D341Med (cell line): ENCODE measurements at regions not wholly inside any gene's neighbourhood (a gene's known extent, or its start where the extent isn't known, plus 50 kb on each side); places are given as distances from the start of the nearest gene placed in this dataset.

Source experiments
- DNase-seq: peaks from one replicate; pipeline ENCODE4 v3.0.0; 2012; ENCODE audit warnings: low spot score

- DNase-seq = no peak
These were observed 302.4 kb downstream of the SMARCA2 start for GRCh38 chr9:2317591-2317990.

- no peak for DNase-seq
These were observed 302.2 kb upstream of the VLDLR start for GRCh38 chr9:2319421-2319820.

GRCh38 chr9:2320114-2320513 lies 301.5 kb upstream of the VLDLR start:
- DNase-seq = no peak

GRCh38 chr9:2320632-2321031 lies 301.0 kb upstream of the VLDLR start:
- no peak for DNase-seq

- DNase-seq = no peak
These were observed 300.0 kb upstream of the VLDLR start for GRCh38 chr9:2321523-2322148.

- DNase-seq = no peak
These were observed 296.8 kb upstream of the VLDLR start for GRCh38 chr9:2324742-2325141.

- DNase-seq = no peak
These were observed 288.9 kb upstream of the VLDLR start for GRCh38 chr9:2332663-2333062.

- no peak for DNase-seq
These were observed 286.3 kb upstream of the VLDLR start for GRCh38 chr9:2335260-2335659.

GRCh38 chr9:2336055-2336454 lies 285.5 kb upstream of the VLDLR start:
- no peak for DNase-seq

- DNase-seq = no peak
These were observed 284.5 kb upstream of the VLDLR start for GRCh38 chr9:2337131-2337530.

- no peak for DNase-seq
These were observed 284.0 kb upstream of the VLDLR start for GRCh38 chr9:2337627-2338026.

GRCh38 chr9:2338777-2339365 lies 282.7 kb upstream of the VLDLR start:
- DNase-seq = no peak

- DNase-seq = no peak
These were observed 282.2 kb upstream of the VLDLR start for GRCh38 chr9:2339416-2339815.

GRCh38 chr9:2340046-2340760 lies 281.4 kb upstream of the VLDLR start:
- no peak for DNase-seq

GRCh38 chr9:2341126-2341525 lies 280.5 kb upstream of the VLDLR start:
- DNase-seq = no peak

- no peak for DNase-seq
These were observed 279.6 kb upstream of the VLDLR start for GRCh38 chr9:2341956-2342355.

GRCh38 chr9:2343756-2344155 lies 277.8 kb upstream of the VLDLR start:
- DNase-seq = no peak

- no peak for DNase-seq
These were observed 277.2 kb upstream of the VLDLR start for GRCh38 chr9:2344436-2344835.

GRCh38 chr9:2345013-2345412 lies 276.6 kb upstream of the VLDLR start:
- no peak for DNase-seq

- DNase-seq = no peak
These were observed 275.2 kb upstream of the VLDLR start for GRCh38 chr9:2346277-2346913.

GRCh38 chr9:2351324-2351723 lies 270.3 kb upstream of the VLDLR start:
- DNase-seq = no peak

GRCh38 chr9:2354216-2354615 lies 267.4 kb upstream of the VLDLR start:
- DNase-seq = no peak
